Left ventricle myocardium inferior (tissue), 1 donor: ENCODE measurements at regions not wholly inside any gene's neighbourhood (a gene's known extent, or its start where the extent isn't known, plus 50 kb on each side); places are given as distances from the start of the nearest gene placed in this dataset.

Source experiments
- DNase-seq: peaks from one replicate; pipeline ENCODE4 v3.0.0-alpha.2; 2020
- H3K27ac ChIP-seq: fragments of 200-600 bp; replicated peaks from 2 replicates; pipeline ENCODE4 v1.8.0; 2021
- H3K27me3 ChIP-seq: fragments of 200-600 bp; 2 replicates; pipeline ENCODE4 v1.8.0; 2021; ENCODE audit warnings: low read depth
- H3K36me3 ChIP-seq: fragments of 200-600 bp; 2 replicates; pipeline ENCODE4 v1.8.0; 2021
- H3K4me1 ChIP-seq: fragments of 200-600 bp; 2 replicates; pipeline ENCODE4 v1.8.0; 2021
- H3K4me3 ChIP-seq: fragments of 200-600 bp; 2 replicates; pipeline ENCODE4 v1.8.0; 2021; ENCODE audit warnings: mild to moderate bottlenecking, moderate library complexity
- H3K9me3 ChIP-seq: fragments of 200-600 bp; replicated peaks from 2 replicates; pipeline ENCODE4 v1.8.0; 2021
- CTCF ChIP-seq: fragments of 200-600 bp; IDR thresholded peaks from 2 replicates; pipeline ENCODE4 v1.8.0; 2021; ENCODE audit warnings: antibody characterized with exemption, mild to moderate bottlenecking, borderline replicate concordance
- intact Hi-C: fragments of 100-400 bp; cut with micrococcal nuclease; formaldehyde crosslinking; loops from one replicate; pipeline ENCODE4 v1.11.0; 2022
- donor health status: DM: no; HTN: yes; CAD: no; lungs with severe emphysema.

DNA sequence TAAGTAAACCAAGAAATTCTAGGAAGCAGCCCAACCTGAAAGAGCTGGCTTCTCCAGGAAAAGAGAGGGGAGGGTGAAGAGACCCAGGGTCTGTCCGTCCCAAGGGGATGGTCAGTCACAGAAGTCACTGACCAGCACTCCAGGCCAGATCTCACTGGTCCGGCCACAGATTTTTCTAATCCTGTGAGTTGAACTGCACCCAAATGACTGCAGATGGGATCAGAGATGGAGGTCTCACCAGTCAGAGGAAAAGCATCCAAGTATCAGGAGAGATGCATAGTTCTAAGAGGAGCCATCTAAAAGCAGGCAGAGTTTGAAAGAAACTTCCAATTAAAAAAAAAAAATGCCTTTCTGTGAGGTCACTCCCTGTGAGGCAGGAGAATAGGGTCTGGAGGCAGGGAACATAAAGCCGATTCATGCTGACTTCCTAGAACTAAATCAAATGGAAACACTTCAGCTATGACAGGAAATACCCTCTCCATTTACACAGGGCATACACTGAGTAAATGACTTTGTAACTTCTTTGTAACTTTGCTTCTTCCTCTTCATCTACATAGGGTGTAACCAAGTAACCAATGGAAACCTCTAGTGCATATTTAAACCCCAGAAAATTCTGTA is 144.5 kb downstream of the CCDC34 start:
- H3K36me3 ChIP-seq, result no peaks in the 10 kb centered on the region
- no peak overlapping the region for H3K4me3 ChIP-seq
- peaks cover 27% of the 10 kb centered on the region for H3K4me1 ChIP-seq
- DNase-seq, result no peak
- H3K9me3 ChIP-seq, result no peaks in the 10 kb centered on the region
- intact Hi-C loops, result no loop called here
- H3K27me3 ChIP-seq, result no peaks in the 10 kb centered on the region
- no peak for TF ChIP-seq CTCF
- peak overlapping the region; percentile 77 for H3K27ac ChIP-seq

DNA sequence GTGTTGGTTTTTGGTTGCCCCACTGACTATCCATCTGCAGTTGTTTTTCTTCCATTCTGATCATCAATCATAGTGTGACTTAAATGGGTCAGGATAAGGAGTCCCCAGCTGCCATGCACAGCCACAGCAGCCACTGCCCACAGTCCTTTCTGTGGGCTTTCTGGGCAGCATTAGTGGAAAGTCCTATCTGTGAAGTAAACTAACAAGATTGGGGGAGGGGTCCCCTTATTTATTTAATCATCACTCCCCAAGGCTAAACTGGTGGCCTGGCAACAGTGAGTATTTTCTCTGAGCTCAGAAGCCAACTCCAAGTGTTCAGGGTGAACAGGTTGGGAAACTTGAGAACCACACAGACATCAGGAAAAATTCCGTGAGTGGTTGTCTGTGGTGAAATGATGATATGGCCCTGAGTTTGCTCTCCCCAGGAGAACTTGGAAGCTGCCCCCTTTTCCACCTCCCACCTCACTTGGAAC is 145.0 kb downstream of the CCDC34 start:
- no peak for TF ChIP-seq CTCF
- Histone ChIP-seq H3K9me3 (no peaks in the 10 kb centered on the region), H3K4me3 (no peak overlapping the region), H3K36me3 (no peaks in the 10 kb centered on the region), H3K27me3 (no peaks in the 10 kb centered on the region), H3K27ac (peak overlapping the region; percentile 77), H3K4me1 (peaks cover 33% of the 10 kb centered on the region)
- DNase-seq, result no peak
- intact Hi-C loops, result no loop called here

GRCh38 chr11:27217496-27217895 is 145.5 kb downstream of the CCDC34 start:
- intact Hi-C loops, result no loop called here
- no peaks in the 10 kb centered on the region for H3K36me3 ChIP-seq
- peak overlapping the region; percentile 77 for H3K27ac ChIP-seq
- no peaks in the 10 kb centered on the region for H3K27me3 ChIP-seq
- no peaks in the 10 kb centered on the region for H3K9me3 ChIP-seq
- no peak for TF ChIP-seq CTCF
- peaks cover 35% of the 10 kb centered on the region for H3K4me1 ChIP-seq
- H3K4me3 ChIP-seq, result no peak overlapping the region
- DNase-seq, result no peak

- H3K27me3 ChIP-seq, result no peaks in the 10 kb centered on the region
- no peak overlapping the region for H3K4me3 ChIP-seq
- H3K4me1 ChIP-seq, result peaks cover 43% of the 10 kb centered on the region
- no peaks in the 10 kb centered on the region for H3K36me3 ChIP-seq
- H3K27ac ChIP-seq, result peak overlapping the region; percentile 77
- intact Hi-C loops, result no loop called here
- no peaks in the 10 kb centered on the region for H3K9me3 ChIP-seq
- TF ChIP-seq CTCF, result no peak
- DNase-seq, result peak; percentile 81
These were observed 146.5 kb downstream of the CCDC34 start for GRCh38 chr11:27216270-27217149.

DNA sequence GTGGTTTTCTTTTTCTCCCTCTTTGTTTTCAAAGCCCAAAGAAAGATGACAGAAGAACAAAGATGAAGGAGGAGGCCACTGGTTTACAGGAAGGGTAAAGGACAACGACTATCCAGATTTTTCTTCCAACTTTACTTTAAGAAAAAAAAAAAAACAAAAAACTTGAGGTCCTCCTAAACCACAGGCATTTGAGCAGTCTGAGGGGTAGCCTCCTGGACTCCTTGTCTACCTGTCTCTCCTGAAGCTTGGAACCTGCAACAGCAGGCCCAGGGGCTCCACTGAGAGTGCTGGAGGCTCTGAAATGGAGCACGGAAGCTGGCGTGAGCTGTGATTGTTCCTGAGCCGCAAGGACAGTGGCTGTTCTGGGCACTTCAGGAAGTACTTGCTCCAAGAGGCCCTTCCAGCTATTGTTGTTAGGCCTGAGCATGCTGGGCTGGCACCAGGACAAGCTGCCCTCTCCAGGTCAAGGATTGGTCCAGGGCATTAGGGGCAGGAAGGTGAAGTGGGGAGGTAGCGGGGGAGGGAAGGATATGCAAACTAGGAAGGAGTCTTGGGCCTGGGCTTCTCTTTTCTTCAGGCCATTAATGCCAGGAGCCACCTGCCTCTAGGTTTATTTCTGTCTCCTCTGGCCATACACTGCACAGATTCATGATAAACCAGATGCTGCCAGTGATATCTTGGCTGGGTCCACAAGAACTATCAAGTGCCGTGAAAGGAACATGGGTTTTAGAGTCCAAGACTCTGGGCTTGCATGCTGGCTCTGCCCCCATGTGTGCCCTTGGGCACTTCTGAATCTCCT is 147.3 kb downstream of the CCDC34 start:
- Histone ChIP-seq H3K36me3 (no peaks in the 10 kb centered on the region), H3K4me3 (no peak overlapping the region), H3K27me3 (no peaks in the 10 kb centered on the region), H3K4me1 (peaks cover 43% of the 10 kb centered on the region), H3K9me3 (no peaks in the 10 kb centered on the region), H3K27ac (peak overlapping the region; percentile 77)
- no peak for TF ChIP-seq CTCF
- intact Hi-C loops, result no loop called here
- peak; percentile 34 for DNase-seq
